ENCODE measurements at regions not wholly inside any gene's neighbourhood (a gene's known extent, or its start where the extent isn't known, plus 50 kb on each side); places are given as distances from the start of the nearest gene placed in this dataset.

GRCh38 chr10:118455181-118455695 lies 113.1 kb upstream of the FAM204A start:
- Histone ChIP-seq H3K56ac (ENCODE audit: insufficient read length, low read depth, low read length) (no peak overlapping the region), H4K5ac (ENCODE audit: insufficient read length, low read depth, low read length) (no peak overlapping the region), H2BK5ac (ENCODE audit: insufficient read length, low read length) (no peak overlapping the region), H3K9ac (ENCODE audit: extremely low read depth, insufficient read length, low read length) (no peak overlapping the region), H3K23me2 (ENCODE audit: insufficient read length, low read depth, low read length, poor library complexity, severe bottlenecking) (no peaks in the 10 kb centered on the region), H3K4ac (ENCODE audit: low read depth, low read length) (no peak overlapping the region), H3K4me1 (ENCODE audit: insufficient read depth, low read length) (no peaks in the 10 kb centered on the region), H2BK12ac (ENCODE audit: insufficient read length, low read depth, low read length) (no peak overlapping the region), H2BK120ac (ENCODE audit: low read depth, low read length, poor library complexity, severe bottlenecking) (no peak overlapping the region), H4K91ac (ENCODE audit: insufficient read length, low read depth, low read length) (no peak overlapping the region), H3K79me1 (ENCODE audit: insufficient read depth, low read depth, low read length, poor library complexity, severe bottlenecking) (no peaks in the 10 kb centered on the region), H4K8ac (replicated peaks; ENCODE audit: insufficient read length, low read depth, low read length) (no peak overlapping the region), H2AFZ (ENCODE audit: low read length) (no peak overlapping the region), H3K9me3 (ENCODE audit: control insufficient read depth, low read depth, low read length) (no peaks in the 10 kb centered on the region), H2AK5ac (ENCODE audit: insufficient read length, low read length) (no peak overlapping the region), H4K20me1 (ENCODE audit: control insufficient read depth, insufficient read depth, insufficient read length) (no peaks in the 10 kb centered on the region), H3K14ac (ENCODE audit: insufficient read depth, low read length) (no peak overlapping the region), H3K79me2 (ENCODE audit: insufficient read depth, low read length) (no peaks in the 10 kb centered on the region), H2BK15ac (ENCODE audit: low read depth, low read length) (no peak overlapping the region), H2BK20ac (ENCODE audit: low read depth, low read length, poor library complexity, severe bottlenecking) (no peak overlapping the region), H3K23ac (ENCODE audit: insufficient read length, low read depth, low read length) (no peak overlapping the region), H3K18ac (ENCODE audit: insufficient read length, low read depth, low read length) (no peak overlapping the region), H3K27ac (ENCODE audit: insufficient read length, low read depth, low read length) (no peak overlapping the region), H3K4me2 (ENCODE audit: insufficient read depth, insufficient read length, low read length) (no peak overlapping the region), H3K27me3 (ENCODE audit: insufficient read depth, low read length) (no peaks in the 10 kb centered on the region), H3T11ph (ENCODE audit: low read length) (no peak overlapping the region)
- H3K4me1 Mint-ChIP-seq = peaks cover 0 to 12% of the 10 kb centered on the region in 2 experiments; a peak in 2 of 4 replicates
- H3K9me3 Mint-ChIP-seq = peaks cover 7 to 9% of the 10 kb centered on the region in 2 experiments
- WGBS (ENCODE audit: extremely low coverage, insufficient read length, low lambda C conversion rate) = no CpG with 5 or more reads among the region's 6 CpGs
- peaks cover 0 to 11% (median 2%) of the 10 kb centered on the region in 3 experiments; a peak in 3 of 7 replicates for H3K36me3 Mint-ChIP-seq (ENCODE audit: insufficient read depth in 1 of 3, low read depth in 3 of 3)
- no peak for DNase-seq
- H3K27me3 Mint-ChIP-seq (ENCODE audit: low read depth) = peaks cover 13% of the 10 kb centered on the region; the same call in 1 of the 2 replicates
- no peak overlapping the region for H3K4me3 Mint-ChIP-seq
- TF ChIP-seq CTCF (conservative IDR thresholded peaks at IDR 0.05) = no peak
- H3K27ac Mint-ChIP-seq = no peak overlapping the region
